ENCODE measurements at regions not wholly inside any gene's neighbourhood (a gene's known extent, or its start where the extent isn't known, plus 50 kb on each side); places are given as distances from the start of the nearest gene placed in this dataset.

DNA sequence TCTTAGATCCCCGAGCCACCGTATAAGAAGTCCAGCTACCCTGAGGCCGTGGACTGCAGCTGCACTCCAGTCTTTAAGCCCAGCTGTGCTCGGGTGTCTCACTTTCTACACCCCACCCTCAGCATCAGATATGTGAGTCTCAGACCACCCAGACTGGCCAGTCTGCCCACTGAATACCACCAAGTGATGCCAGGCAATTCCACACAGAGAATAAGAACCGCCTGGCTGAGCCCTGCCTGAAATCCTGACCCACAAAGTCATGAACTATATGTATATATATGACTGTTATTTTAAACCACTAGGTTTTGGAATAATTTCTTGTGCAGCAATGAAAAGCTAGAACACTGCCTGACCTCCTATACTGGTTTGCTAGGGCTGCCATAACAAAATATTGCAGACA lies 106.7 kb downstream of the FOXF2 start:
- H3K27me3 ChIP-seq (ENCODE audit: insufficient read depth, low read length, poor library complexity) = no peaks in the 10 kb centered on the region
- no peak overlapping the region for H3K4ac ChIP-seq (ENCODE audit: low read depth, low read length)
- H3K36me3 ChIP-seq (ENCODE audit: control insufficient read depth, insufficient read depth, low read length) = no peaks in the 10 kb centered on the region
- no peak overlapping the region for H3K27ac ChIP-seq (ENCODE audit: low read depth, low read length)
- H2BK5ac ChIP-seq (ENCODE audit: low read length) = no peak overlapping the region
- H2BK120ac ChIP-seq (ENCODE audit: low read depth, low read length) = no peak overlapping the region
- no peaks in the 10 kb centered on the region for H3K4me1 ChIP-seq (ENCODE audit: control insufficient read depth, low read depth, low read length)
- no peak overlapping the region for H4K8ac ChIP-seq (ENCODE audit: low read depth, low read length)
- no peak overlapping the region for H3K18ac ChIP-seq (ENCODE audit: low read length)
- no peak overlapping the region for H3K23ac ChIP-seq (ENCODE audit: low read length)
- no peak overlapping the region for H3K56ac ChIP-seq (ENCODE audit: low read length)
- no peak overlapping the region for H3K4me2 ChIP-seq (ENCODE audit: low read length)
- no CpG with 5 or more reads among the region's 5 CpGs for WGBS (ENCODE audit: extremely low coverage, insufficient coverage, low lambda C conversion rate)
- H4K5ac ChIP-seq (ENCODE audit: low read length) = no peak overlapping the region
- no peak overlapping the region for H3K4me3 ChIP-seq (ENCODE audit: low read length)
- no peak overlapping the region for H2AK5ac ChIP-seq (ENCODE audit: low read length)
- H3K79me1 ChIP-seq (ENCODE audit: low read length) = no peaks in the 10 kb centered on the region
- H3K9ac ChIP-seq (ENCODE audit: low read length) = no peak overlapping the region
- no peak for DNase-seq
- no peak overlapping the region for H2BK15ac ChIP-seq (replicated peaks; ENCODE audit: low read depth)
- H3K79me2 ChIP-seq (ENCODE audit: control insufficient read depth, insufficient read depth, low read length) = no peaks in the 10 kb centered on the region

DNA sequence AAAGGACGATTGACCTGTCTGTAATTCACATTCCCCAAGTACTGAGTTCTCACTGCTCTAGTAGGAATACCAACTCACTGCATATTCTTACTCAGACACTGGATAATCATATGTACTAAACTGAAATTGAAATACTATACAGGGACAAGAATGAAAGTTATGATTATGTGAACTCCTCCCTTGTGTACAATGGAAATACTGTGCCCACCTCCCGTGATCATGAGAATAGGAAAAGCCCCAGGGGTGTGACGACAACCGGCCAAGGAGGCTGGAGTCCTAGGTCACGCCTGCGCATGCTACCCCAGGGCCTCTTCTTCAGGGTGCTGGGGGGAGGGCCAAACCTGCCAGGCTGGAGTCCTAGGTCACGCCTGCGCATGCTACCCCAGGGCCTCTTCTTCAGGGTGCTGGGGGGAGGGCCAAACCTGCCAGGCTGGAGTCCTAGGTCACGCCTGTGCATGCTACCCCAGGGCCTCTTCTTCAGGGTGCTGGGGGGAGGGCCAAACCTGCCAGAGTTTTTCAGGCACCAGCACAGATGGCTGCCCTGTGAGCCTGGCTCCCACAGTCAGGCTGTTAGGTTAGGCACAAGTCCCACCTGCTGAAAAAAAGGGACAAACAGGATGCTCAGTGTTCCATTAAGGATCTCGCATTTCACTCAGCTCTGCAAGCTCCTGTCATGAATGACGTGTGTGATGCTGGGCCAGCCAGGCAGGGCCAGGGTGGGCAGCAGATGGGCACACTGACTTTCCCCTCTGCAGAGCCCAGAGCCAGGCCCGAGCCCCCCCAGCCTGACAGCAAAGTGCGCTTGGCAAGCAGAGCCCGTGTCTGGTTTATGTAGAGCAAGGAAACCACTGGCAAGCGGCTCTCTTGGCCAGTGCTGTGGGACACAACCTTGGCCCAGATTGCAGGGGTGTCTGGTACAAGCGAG lies 107.7 kb downstream of the FOXF2 start:
- no peaks in the 10 kb centered on the region for H3K79me1 ChIP-seq (ENCODE audit: low read length)
- no peak overlapping the region for H3K4ac ChIP-seq (ENCODE audit: low read depth, low read length)
- H4K5ac ChIP-seq (ENCODE audit: low read length) = no peak overlapping the region
- H3K9ac ChIP-seq (ENCODE audit: low read length) = no peak overlapping the region
- H3K4me3 ChIP-seq (ENCODE audit: low read length) = no peak overlapping the region
- H3K79me2 ChIP-seq (ENCODE audit: control insufficient read depth, insufficient read depth, low read length) = no peaks in the 10 kb centered on the region
- H2BK120ac ChIP-seq (ENCODE audit: low read depth, low read length) = no peak overlapping the region
- no peak overlapping the region for H2AK5ac ChIP-seq (ENCODE audit: low read length)
- WGBS (ENCODE audit: extremely low coverage, insufficient coverage, low lambda C conversion rate) = no CpG with 5 or more reads among the region's 16 CpGs
- H3K27ac ChIP-seq (ENCODE audit: low read depth, low read length) = no peak overlapping the region
- no peak overlapping the region for H2BK15ac ChIP-seq (replicated peaks; ENCODE audit: low read depth)
- no peak overlapping the region for H3K18ac ChIP-seq (ENCODE audit: low read length)
- no peak overlapping the region for H2BK5ac ChIP-seq (ENCODE audit: low read length)
- H3K4me2 ChIP-seq (ENCODE audit: low read length) = no peak overlapping the region
- H3K56ac ChIP-seq (ENCODE audit: low read length) = no peak overlapping the region
- no peaks in the 10 kb centered on the region for H3K36me3 ChIP-seq (ENCODE audit: control insufficient read depth, insufficient read depth, low read length)
- H3K27me3 ChIP-seq (ENCODE audit: insufficient read depth, low read length, poor library complexity) = no peaks in the 10 kb centered on the region
- no peak for DNase-seq
- no peak overlapping the region for H4K8ac ChIP-seq (ENCODE audit: low read depth, low read length)
- no peak overlapping the region for H3K23ac ChIP-seq (ENCODE audit: low read length)
- no peaks in the 10 kb centered on the region for H3K4me1 ChIP-seq (ENCODE audit: control insufficient read depth, low read depth, low read length)

DNA sequence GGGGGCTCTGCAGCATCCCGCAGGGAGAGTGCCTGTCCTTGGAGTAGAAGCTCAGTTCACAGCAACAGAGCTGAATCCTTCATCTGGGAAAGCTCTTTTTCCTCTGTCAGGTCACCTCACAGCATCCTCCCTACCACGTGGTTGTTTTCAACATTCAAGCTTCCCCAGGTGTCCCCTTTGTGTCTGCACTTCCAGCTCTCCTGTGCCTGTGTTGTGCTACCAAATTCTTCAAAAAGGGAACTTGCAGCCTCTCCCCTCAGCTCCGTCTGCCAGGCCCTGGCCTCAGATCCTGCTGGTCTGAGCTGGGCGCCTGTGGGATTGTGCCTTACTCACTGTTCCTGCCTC lies 108.4 kb downstream of the FOXF2 start:
- Histone ChIP-seq H3K4me1 (ENCODE audit: control insufficient read depth, low read depth, low read length) (no peaks in the 10 kb centered on the region), H3K18ac (ENCODE audit: low read length) (no peak overlapping the region), H3K56ac (ENCODE audit: low read length) (no peak overlapping the region), H4K5ac (ENCODE audit: low read length) (no peak overlapping the region), H3K4me2 (ENCODE audit: low read length) (no peak overlapping the region), H2BK5ac (ENCODE audit: low read length) (no peak overlapping the region), H3K79me1 (ENCODE audit: low read length) (no peaks in the 10 kb centered on the region), H3K27ac (ENCODE audit: low read depth, low read length) (no peak overlapping the region), H3K79me2 (ENCODE audit: control insufficient read depth, insufficient read depth, low read length) (no peaks in the 10 kb centered on the region), H2BK120ac (ENCODE audit: low read depth, low read length) (no peak overlapping the region), H3K4me3 (ENCODE audit: low read length) (no peak overlapping the region), H3K4ac (ENCODE audit: low read depth, low read length) (no peak overlapping the region), H3K27me3 (ENCODE audit: insufficient read depth, low read length, poor library complexity) (no peaks in the 10 kb centered on the region), H3K36me3 (ENCODE audit: control insufficient read depth, insufficient read depth, low read length) (no peaks in the 10 kb centered on the region), H4K8ac (ENCODE audit: low read depth, low read length) (no peak overlapping the region), H2AK5ac (ENCODE audit: low read length) (no peak overlapping the region), H3K9ac (ENCODE audit: low read length) (no peak overlapping the region), H3K23ac (ENCODE audit: low read length) (no peak overlapping the region), H2BK15ac (replicated peaks; ENCODE audit: low read depth) (no peak overlapping the region)
- no peak for DNase-seq
- no CpG with 5 or more reads among the region's 4 CpGs for WGBS (ENCODE audit: extremely low coverage, insufficient coverage, low lambda C conversion rate)

DNA sequence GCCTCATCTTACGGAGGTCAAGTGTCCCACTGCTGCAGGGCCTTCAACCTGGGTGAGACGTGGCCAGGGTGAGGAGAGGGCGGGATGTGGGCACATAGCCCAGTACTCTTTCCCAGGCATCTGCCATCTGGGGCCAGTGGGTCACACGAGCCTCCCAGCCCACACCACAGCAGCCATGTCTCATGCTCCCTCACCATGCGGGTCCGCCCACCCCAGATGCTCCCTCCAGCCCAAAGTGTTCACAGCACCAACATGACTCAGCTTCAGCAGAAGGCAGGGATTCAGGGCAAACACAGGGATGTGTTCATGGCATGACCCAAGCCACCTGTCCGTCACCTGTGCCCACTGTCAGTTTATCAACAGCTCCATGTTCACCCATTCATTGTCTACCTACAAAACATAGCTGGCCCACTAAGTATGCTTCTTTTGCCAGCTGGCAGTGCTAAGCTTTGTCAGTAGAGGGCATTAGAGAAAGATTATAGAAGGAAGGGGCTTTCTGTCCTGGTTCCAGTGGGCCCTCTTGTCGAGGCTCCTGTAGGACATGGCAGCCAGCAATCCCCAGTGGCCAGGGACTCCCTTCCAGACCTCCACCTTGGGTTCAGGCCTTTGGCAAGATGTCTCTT lies 109.2 kb downstream of the FOXF2 start:
- Histone ChIP-seq H3K27me3 (ENCODE audit: insufficient read depth, low read length, poor library complexity) (no peaks in the 10 kb centered on the region), H4K8ac (ENCODE audit: low read depth, low read length) (no peak overlapping the region), H2BK5ac (ENCODE audit: low read length) (no peak overlapping the region), H3K23ac (ENCODE audit: low read length) (no peak overlapping the region), H2BK120ac (ENCODE audit: low read depth, low read length) (no peak overlapping the region), H3K9ac (ENCODE audit: low read length) (no peak overlapping the region), H3K56ac (ENCODE audit: low read length) (no peak overlapping the region), H4K5ac (ENCODE audit: low read length) (no peak overlapping the region), H2BK15ac (replicated peaks; ENCODE audit: low read depth) (no peak overlapping the region), H3K79me1 (ENCODE audit: low read length) (no peaks in the 10 kb centered on the region), H3K4me3 (ENCODE audit: low read length) (no peak overlapping the region), H3K36me3 (ENCODE audit: control insufficient read depth, insufficient read depth, low read length) (no peaks in the 10 kb centered on the region), H2AK5ac (ENCODE audit: low read length) (no peak overlapping the region), H3K18ac (ENCODE audit: low read length) (no peak overlapping the region), H3K4me1 (ENCODE audit: control insufficient read depth, low read depth, low read length) (no peaks in the 10 kb centered on the region), H3K79me2 (ENCODE audit: control insufficient read depth, insufficient read depth, low read length) (no peaks in the 10 kb centered on the region), H3K4me2 (ENCODE audit: low read length) (no peak overlapping the region), H3K4ac (ENCODE audit: low read depth, low read length) (no peak overlapping the region), H3K27ac (ENCODE audit: low read depth, low read length) (no peak overlapping the region)
- peak; percentile 23 for DNase-seq
- no CpG with 5 or more reads among the region's 8 CpGs for WGBS (ENCODE audit: extremely low coverage, insufficient coverage, low lambda C conversion rate)

- Histone ChIP-seq H3K18ac (ENCODE audit: low read length) (no peak overlapping the region), H3K79me2 (ENCODE audit: control insufficient read depth, insufficient read depth, low read length) (no peaks in the 10 kb centered on the region), H2AK5ac (ENCODE audit: low read length) (no peak overlapping the region), H3K27me3 (ENCODE audit: insufficient read depth, low read length, poor library complexity) (no peaks in the 10 kb centered on the region), H3K4me1 (ENCODE audit: control insufficient read depth, low read depth, low read length) (no peaks in the 10 kb centered on the region), H3K4ac (ENCODE audit: low read depth, low read length) (no peak overlapping the region), H4K8ac (ENCODE audit: low read depth, low read length) (no peak overlapping the region), H3K56ac (ENCODE audit: low read length) (no peak overlapping the region), H3K23ac (ENCODE audit: low read length) (no peak overlapping the region), H3K27ac (ENCODE audit: low read depth, low read length) (no peak overlapping the region), H3K9ac (ENCODE audit: low read length) (no peak overlapping the region), H3K4me2 (ENCODE audit: low read length) (no peak overlapping the region), H2BK5ac (ENCODE audit: low read length) (no peak overlapping the region), H3K4me3 (ENCODE audit: low read length) (no peak overlapping the region), H4K5ac (ENCODE audit: low read length) (no peak overlapping the region), H3K36me3 (ENCODE audit: control insufficient read depth, insufficient read depth, low read length) (no peaks in the 10 kb centered on the region), H2BK120ac (ENCODE audit: low read depth, low read length) (no peak overlapping the region), H2BK15ac (replicated peaks; ENCODE audit: low read depth) (no peak overlapping the region), H3K79me1 (ENCODE audit: low read length) (no peaks in the 10 kb centered on the region)
- no CpG with 5 or more reads among the region's 8 CpGs for WGBS (ENCODE audit: extremely low coverage, insufficient coverage, low lambda C conversion rate)
- DNase-seq = no peak
These were observed 109.9 kb upstream of the FOXC1 start for GRCh38 chr6:1499777-1500176.
